Caco-2 (cell line): ENCODE measurements at regions not wholly inside any gene's neighbourhood (a gene's known extent, or its start where the extent isn't known, plus 50 kb on each side); places are given as distances from the start of the nearest gene placed in this dataset.

Experiments
- BruUV-seq: library from RNA; stranded (reverse); fragments of 400-500 nt; replicated peaks from 2 replicates; lab custom pipeline; 2021; lab: Mats Ljungman, UMichigan
- CTCF ChIA-PET: fragments of 300-600 bp; sonication (Branson Sonifier 250); formaldehyde crosslinking; loops from one replicate; lab custom pipeline; 2022; ENCODE audit warnings: antibody characterized with exemption; lab: Charles Lee
- POLR2A ChIA-PET: fragments of 300-600 bp; sonication (Branson Sonifier 250); formaldehyde crosslinking; loops from one replicate; lab custom pipeline; 2022; ENCODE audit warnings: antibody characterized with exemption; lab: Charles Lee
- DNase-seq, 2 experiments: peaks; one replicate each; pipeline versions ENCODE4 v3.0.0 to v3.0.0-alpha.2; 2020 to 2022
- H3K27me3 ChIP-seq: replicated peaks from 2 replicates; pipeline ENCODE4 v1.6.0; 2011; ENCODE audit warnings: low read length; ENCODE audit not compliant: control insufficient read depth, insufficient read depth
- H3K36me3 ChIP-seq: 2 replicates; pipeline ENCODE4 v1.5.1; 2011; ENCODE audit warnings: low read length; ENCODE audit not compliant: control insufficient read depth, insufficient read depth
- H3K4me1 ChIP-seq: fragments of 250-450 bp; sonication (Bioruptor Pico); 2 replicates; pipeline ENCODE4 v1.5.1; 2020; ENCODE audit warnings: mild to moderate bottlenecking
- H3K4me3 ChIP-seq: 2 replicates; pipeline ENCODE4 v1.5.1; 2011; ENCODE audit warnings: low read depth, mild to moderate bottlenecking, control low read depth, low read length
- H3K9me3 ChIP-seq: fragments of 250-450 bp; sonication (Bioruptor Pico); 2 replicates; pipeline ENCODE4 v1.5.1; 2020; ENCODE audit warnings: mild to moderate bottlenecking, moderate library complexity
- H3K27ac Mint-ChIP-seq: one replicate; pipeline ENCODE4 v1.8.0; 2022; ENCODE audit warnings: mixed read lengths; ENCODE audit not compliant: unreplicated experiment
- H3K27me3 Mint-ChIP-seq: one replicate; pipeline ENCODE4 v1.8.0; 2022; ENCODE audit warnings: mixed read lengths; ENCODE audit not compliant: insufficient read depth, unreplicated experiment
- H3K36me3 Mint-ChIP-seq: one replicate; pipeline ENCODE4 v1.8.0; 2022; ENCODE audit warnings: mild to moderate bottlenecking, mixed read lengths; ENCODE audit not compliant: insufficient read depth, unreplicated experiment
- H3K4me1 Mint-ChIP-seq: one replicate; pipeline ENCODE4 v1.8.0; 2022; ENCODE audit warnings: low read depth, mixed read lengths; ENCODE audit not compliant: unreplicated experiment
- H3K4me3 Mint-ChIP-seq: one replicate; pipeline ENCODE4 v1.8.0; 2022; ENCODE audit warnings: mild to moderate bottlenecking, moderate library complexity, mixed read lengths; ENCODE audit not compliant: unreplicated experiment
- H3K9me3 Mint-ChIP-seq: one replicate; pipeline ENCODE4 v1.8.0; 2022; ENCODE audit warnings: mixed read lengths; ENCODE audit not compliant: unreplicated experiment
- CTCF ChIP-seq, 2 experiments: fragments of 200-600 bp in 1 of 2; IDR thresholded peaks; 1 replicate in 1 of 2; 2 replicates in 1 of 2; pipeline versions ENCODE4 v1.5.1 to v1.8.0; 2011 to 2022; ENCODE audit warnings: antibody characterized with exemption in 1 of 2, control low read depth in 1 of 2, inconsistent platforms in 1 of 2, low read depth in 1 of 2, low read length in 1 of 2, mild to moderate bottlenecking in 1 of 2, moderate library complexity in 1 of 2; ENCODE audit not compliant: insufficient read depth in 1 of 2, severe bottlenecking in 1 of 2, unreplicated experiment in 1 of 2
- intact Hi-C: fragments of 100-400 bp; cut with micrococcal nuclease; formaldehyde crosslinking; loops from one replicate; pipeline ENCODE4 v1.10.0; 2022; ENCODE audit not compliant: unreplicated experiment

- Histone ChIP-seq H3K4me3 (no peak overlapping the region), H3K4me1 (no peaks in the 10 kb centered on the region), H3K9me3 (no peaks in the 10 kb centered on the region), H3K36me3 (no peaks in the 10 kb centered on the region), H3K27me3 (no peaks in the 10 kb centered on the region; the same call in 1 of the 2 replicates)
- BruUV-seq = no TSS peak
- DNase-seq = no peak
- intact Hi-C loops = no loop called here
- Mint-ChIP-seq H3K27ac (no peak overlapping the region), H3K4me1 (peaks cover 6% of the 10 kb centered on the region), H3K36me3 (no peaks in the 10 kb centered on the region), H3K9me3 (peaks cover 8% of the 10 kb centered on the region), H3K27me3 (peaks cover 6% of the 10 kb centered on the region), H3K4me3 (no peak overlapping the region)
- no peak for TF ChIP-seq CTCF (IDR thresholded peaks at IDR 0.05; ENCODE audit: insufficient read depth in 1 of 2, low read depth in 1 of 2, low read length in 1 of 2, severe bottlenecking in 1 of 2, unreplicated experiment in 1 of 2)
- ChIA-PET POLR2A (no interaction called here), CTCF (no interaction called here)
Measured at GRCh38 chr13:99103536-99103935, 97.1 kb upstream of the UBAC2 start.

- Mint-ChIP-seq H3K27me3 (peaks cover 6% of the 10 kb centered on the region), H3K27ac (no peak overlapping the region), H3K4me3 (no peak overlapping the region), H3K4me1 (peaks cover 6% of the 10 kb centered on the region), H3K9me3 (peaks cover 8% of the 10 kb centered on the region), H3K36me3 (no peaks in the 10 kb centered on the region)
- H3K36me3 ChIP-seq = no peaks in the 10 kb centered on the region
- H3K4me3 ChIP-seq = no peak overlapping the region
- no peaks in the 10 kb centered on the region for H3K4me1 ChIP-seq
- BruUV-seq = no TSS peak
- CTCF ChIA-PET = no interaction called here
- TF ChIP-seq CTCF (IDR thresholded peaks at IDR 0.05; ENCODE audit: insufficient read depth in 1 of 2, low read depth in 1 of 2, low read length in 1 of 2, severe bottlenecking in 1 of 2, unreplicated experiment in 1 of 2) = no peak
- intact Hi-C loops = no loop called here
- H3K9me3 ChIP-seq = no peaks in the 10 kb centered on the region
- POLR2A ChIA-PET = no interaction called here
- no peaks in the 10 kb centered on the region; the same call in 1 of the 2 replicates for H3K27me3 ChIP-seq
- DNase-seq = no peak
Measured at GRCh38 chr13:99104396-99104795, 96.3 kb upstream of the UBAC2 start.

GRCh38 chr13:99105160-99105559, 95.5 kb upstream of the UBAC2 start:
- Histone ChIP-seq H3K4me1 (no peaks in the 10 kb centered on the region), H3K9me3 (no peaks in the 10 kb centered on the region), H3K36me3 (no peaks in the 10 kb centered on the region), H3K27me3 (no peaks in the 10 kb centered on the region; the same call in 1 of the 2 replicates), H3K4me3 (no peak overlapping the region)
- H3K27me3 Mint-ChIP-seq = peaks cover 6% of the 10 kb centered on the region
- no peaks in the 10 kb centered on the region for H3K36me3 Mint-ChIP-seq
- H3K4me3 Mint-ChIP-seq = no peak overlapping the region
- H3K27ac Mint-ChIP-seq = no peak overlapping the region
- DNase-seq = no peak
- H3K9me3 Mint-ChIP-seq = peaks cover 8% of the 10 kb centered on the region
- peaks cover 6% of the 10 kb centered on the region for H3K4me1 Mint-ChIP-seq
- POLR2A ChIA-PET = no interaction called here
- BruUV-seq = no TSS peak
- CTCF ChIA-PET = no interaction called here
- no peak for TF ChIP-seq CTCF (IDR thresholded peaks at IDR 0.05; ENCODE audit: insufficient read depth in 1 of 2, low read depth in 1 of 2, low read length in 1 of 2, severe bottlenecking in 1 of 2, unreplicated experiment in 1 of 2)
- intact Hi-C loops = no loop called here
